ENCODE measurements at regions not wholly inside any gene's neighbourhood (a gene's known extent, or its start where the extent isn't known, plus 50 kb on each side); places are given as distances from the start of the nearest gene placed in this dataset.

GRCh38 chr11:101786421-101786820 is 128.4 kb upstream of the CEP126 start:
- TF ChIP-seq ZNF331 (CRISPR knock-in tag; IDR thresholded peaks at IDR 0.05; ENCODE audit: low read depth): no peak
- TF ChIP-seq, protein P1, sequence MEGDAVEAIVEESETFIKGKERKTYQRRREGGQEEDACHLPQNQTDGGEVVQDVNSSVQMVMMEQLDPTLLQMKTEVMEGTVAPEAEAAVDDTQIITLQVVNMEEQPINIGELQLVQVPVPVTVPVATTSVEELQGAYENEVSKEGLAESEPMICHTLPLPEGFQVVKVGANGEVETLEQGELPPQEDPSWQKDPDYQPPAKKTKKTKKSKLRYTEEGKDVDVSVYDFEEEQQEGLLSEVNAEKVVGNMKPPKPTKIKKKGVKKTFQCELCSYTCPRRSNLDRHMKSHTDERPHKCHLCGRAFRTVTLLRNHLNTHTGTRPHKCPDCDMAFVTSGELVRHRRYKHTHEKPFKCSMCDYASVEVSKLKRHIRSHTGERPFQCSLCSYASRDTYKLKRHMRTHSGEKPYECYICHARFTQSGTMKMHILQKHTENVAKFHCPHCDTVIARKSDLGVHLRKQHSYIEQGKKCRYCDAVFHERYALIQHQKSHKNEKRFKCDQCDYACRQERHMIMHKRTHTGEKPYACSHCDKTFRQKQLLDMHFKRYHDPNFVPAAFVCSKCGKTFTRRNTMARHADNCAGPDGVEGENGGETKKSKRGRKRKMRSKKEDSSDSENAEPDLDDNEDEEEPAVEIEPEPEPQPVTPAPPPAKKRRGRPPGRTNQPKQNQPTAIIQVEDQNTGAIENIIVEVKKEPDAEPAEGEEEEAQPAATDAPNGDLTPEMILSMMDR (conservative IDR thresholded peaks at IDR 0.05; ENCODE audit: low read depth in 2 of 2): no peak
- no peak for TF ChIP-seq REST (IDR thresholded peaks at IDR 0.05; ENCODE audit: unreplicated experiment)
- no peak for TF ChIP-seq EZH2 (IDR thresholded peaks at IDR 0.05; ENCODE audit: low read depth, unreplicated experiment)
- TF ChIP-seq POLR2AphosphoS5 (IDR thresholded peaks at IDR 0.05; ENCODE audit: low read depth): no peak
- TF ChIP-seq EZH2phosphoT487 (IDR thresholded peaks at IDR 0.05; ENCODE audit: unreplicated experiment): no peak
- TF ChIP-seq CREB1 (CRISPR knock-in tag; IDR thresholded peaks at IDR 0.05; ENCODE audit: low read depth): no peak
- no peak for TF ChIP-seq JUNB (IDR thresholded peaks at IDR 0.05; ENCODE audit: unreplicated experiment)
- TF ChIP-seq, protein P2, sequence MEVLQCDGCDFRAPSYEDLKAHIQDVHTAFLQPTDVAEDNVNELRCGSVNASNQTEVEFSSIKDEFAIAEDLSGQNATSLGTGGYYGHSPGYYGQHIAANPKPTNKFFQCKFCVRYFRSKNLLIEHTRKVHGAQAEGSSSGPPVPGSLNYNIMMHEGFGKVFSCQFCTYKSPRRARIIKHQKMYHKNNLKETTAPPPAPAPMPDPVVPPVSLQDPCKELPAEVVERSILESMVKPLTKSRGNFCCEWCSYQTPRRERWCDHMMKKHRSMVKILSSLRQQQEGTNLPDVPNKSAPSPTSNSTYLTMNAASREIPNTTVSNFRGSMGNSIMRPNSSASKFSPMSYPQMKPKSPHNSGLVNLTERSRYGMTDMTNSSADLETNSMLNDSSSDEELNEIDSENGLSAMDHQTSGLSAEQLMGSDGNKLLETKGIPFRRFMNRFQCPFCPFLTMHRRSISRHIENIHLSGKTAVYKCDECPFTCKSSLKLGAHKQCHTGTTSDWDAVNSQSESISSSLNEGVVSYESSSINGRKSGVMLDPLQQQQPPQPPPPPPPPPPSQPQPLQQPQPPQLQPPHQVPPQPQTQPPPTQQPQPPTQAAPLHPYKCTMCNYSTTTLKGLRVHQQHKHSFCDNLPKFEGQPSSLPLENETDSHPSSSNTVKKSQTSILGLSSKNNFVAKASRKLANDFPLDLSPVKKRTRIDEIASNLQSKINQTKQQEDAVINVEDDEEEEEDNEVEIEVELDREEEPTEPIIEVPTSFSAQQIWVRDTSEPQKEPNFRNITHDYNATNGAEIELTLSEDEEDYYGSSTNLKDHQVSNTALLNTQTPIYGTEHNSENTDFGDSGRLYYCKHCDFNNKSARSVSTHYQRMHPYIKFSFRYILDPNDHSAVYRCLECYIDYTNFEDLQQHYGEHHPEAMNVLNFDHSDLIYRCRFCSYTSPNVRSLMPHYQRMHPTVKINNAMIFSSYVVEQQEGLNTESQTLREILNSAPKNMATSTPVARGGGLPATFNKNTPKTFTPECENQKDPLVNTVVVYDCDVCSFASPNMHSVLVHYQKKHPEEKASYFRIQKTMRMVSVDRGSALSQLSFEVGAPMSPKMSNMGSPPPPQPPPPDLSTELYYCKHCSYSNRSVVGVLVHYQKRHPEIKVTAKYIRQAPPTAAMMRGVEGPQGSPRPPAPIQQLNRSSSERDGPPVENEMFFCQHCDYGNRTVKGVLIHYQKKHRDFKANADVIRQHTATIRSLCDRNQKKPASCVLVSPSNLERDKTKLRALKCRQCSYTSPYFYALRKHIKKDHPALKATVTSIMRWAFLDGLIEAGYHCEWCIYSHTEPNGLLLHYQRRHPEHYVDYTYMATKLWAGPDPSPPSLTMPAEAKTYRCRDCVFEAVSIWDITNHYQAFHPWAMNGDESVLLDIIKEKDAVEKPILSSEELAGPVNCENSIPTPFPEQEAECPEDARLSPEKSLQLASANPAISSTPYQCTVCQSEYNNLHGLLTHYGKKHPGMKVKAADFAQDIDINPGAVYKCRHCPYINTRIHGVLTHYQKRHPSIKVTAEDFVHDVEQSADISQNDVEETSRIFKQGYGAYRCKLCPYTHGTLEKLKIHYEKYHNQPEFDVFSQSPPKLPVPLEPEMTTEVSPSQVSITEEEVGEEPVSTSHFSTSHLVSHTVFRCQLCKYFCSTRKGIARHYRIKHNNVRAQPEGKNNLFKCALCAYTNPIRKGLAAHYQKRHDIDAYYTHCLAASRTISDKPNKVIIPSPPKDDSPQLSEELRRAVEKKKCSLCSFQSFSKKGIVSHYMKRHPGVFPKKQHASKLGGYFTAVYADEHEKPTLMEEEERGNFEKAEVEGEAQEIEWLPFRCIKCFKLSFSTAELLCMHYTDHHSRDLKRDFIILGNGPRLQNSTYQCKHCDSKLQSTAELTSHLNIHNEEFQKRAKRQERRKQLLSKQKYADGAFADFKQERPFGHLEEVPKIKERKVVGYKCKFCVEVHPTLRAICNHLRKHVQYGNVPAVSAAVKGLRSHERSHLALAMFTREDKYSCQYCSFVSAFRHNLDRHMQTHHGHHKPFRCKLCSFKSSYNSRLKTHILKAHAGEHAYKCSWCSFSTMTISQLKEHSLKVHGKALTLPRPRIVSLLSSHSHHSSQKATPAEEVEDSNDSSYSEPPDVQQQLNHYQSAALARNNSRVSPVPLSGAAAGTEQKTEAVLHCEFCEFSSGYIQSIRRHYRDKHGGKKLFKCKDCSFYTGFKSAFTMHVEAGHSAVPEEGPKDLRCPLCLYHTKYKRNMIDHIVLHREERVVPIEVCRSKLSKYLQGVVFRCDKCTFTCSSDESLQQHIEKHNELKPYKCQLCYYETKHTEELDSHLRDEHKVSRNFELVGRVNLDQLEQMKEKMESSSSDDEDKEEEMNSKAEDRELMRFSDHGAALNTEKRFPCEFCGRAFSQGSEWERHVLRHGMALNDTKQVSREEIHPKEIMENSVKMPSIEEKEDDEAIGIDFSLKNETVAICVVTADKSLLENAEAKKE (CRISPR knock-in tag; IDR thresholded peaks at IDR 0.05): no peak
- TF ChIP-seq NANOG (IDR thresholded peaks at IDR 0.05; ENCODE audit: borderline replicate concordance): no peak
- TF ChIP-seq ZNF114 (CRISPR knock-in tag; IDR thresholded peaks at IDR 0.05): no peak
- no peak for TF ChIP-seq STAT1 (IDR thresholded peaks at IDR 0.05; ENCODE audit: unreplicated experiment)
